WTC11 (cell line): ENCODE measurements at regions not wholly inside any gene's neighbourhood (a gene's known extent, or its start where the extent isn't known, plus 50 kb on each side); places are given as distances from the start of the nearest gene placed in this dataset.
A peak's percentile ranks its signal among the peaks of the same experiment; 100 is the strongest.

ENCODE experiments used
- ATAC-seq: fragments of 200-7000 bp; cut with Tn5 transposase; 2 replicates; pipeline ENCODE4 v1.10.0; 2021; ENCODE audit warnings: mild to moderate bottlenecking, moderate library complexity
- CTCF ChIA-PET: fragments of 300-600 bp; sonication (Branson Sonifier 250); formaldehyde crosslinking; loops from one replicate; lab custom pipeline; 2021; ENCODE audit warnings: antibody characterized with exemption; lab: Charles Lee
- POLR2A ChIA-PET: fragments of 350-600 bp; sonication (Branson Sonifier 250); formaldehyde crosslinking; loops from one replicate; lab custom pipeline; 2021; ENCODE audit warnings: antibody characterized with exemption; lab: Charles Lee
- DNase-seq: peaks from one replicate; pipeline ENCODE4 v3.0.0; 2021; ENCODE audit warnings: low spot score
- H3K27ac Mint-ChIP-seq: 2 replicates; pipeline ENCODE4 v1.8.0; 2021; ENCODE audit warnings: mixed read lengths
- H3K27me3 Mint-ChIP-seq: 2 replicates; pipeline ENCODE4 v1.8.0; 2021; ENCODE audit warnings: low read depth, mild to moderate bottlenecking, moderate library complexity, mixed read lengths
- H3K36me3 Mint-ChIP-seq: 2 replicates; pipeline ENCODE4 v1.8.0; 2021; ENCODE audit warnings: mixed read lengths
- H3K4me1 Mint-ChIP-seq: 2 replicates; pipeline ENCODE4 v1.8.0; 2022; ENCODE audit warnings: mixed read lengths
- H3K4me3 Mint-ChIP-seq: 2 replicates; pipeline ENCODE4 v1.8.0; 2021; ENCODE audit warnings: mild to moderate bottlenecking, moderate library complexity, mixed read lengths
- H3K9me3 Mint-ChIP-seq: 2 replicates; pipeline ENCODE4 v1.8.0; 2021; ENCODE audit warnings: mixed read lengths
- ATF1 ChIP-seq: sonication (generic); formaldehyde crosslinking; IDR thresholded peaks from 2 replicates; pipeline ENCODE4 v1.8.1; 2023; ENCODE audit warnings: mild to moderate bottlenecking, moderate library complexity, missing genetic modification reagents
- ATF3 ChIP-seq: sonication (generic); formaldehyde crosslinking; conservative IDR thresholded peaks from 2 replicates; pipeline ENCODE4 v1.8.1; 2022; ENCODE audit warnings: mild to moderate bottlenecking, missing genetic modification reagents
- CREM ChIP-seq: sonication (generic); formaldehyde crosslinking; IDR thresholded peaks from 2 replicates; pipeline ENCODE4 v1.8.1; 2022; ENCODE audit warnings: mild to moderate bottlenecking, missing genetic modification reagents, moderate library complexity
- ETV6 ChIP-seq: sonication (generic); formaldehyde crosslinking; IDR thresholded peaks from 2 replicates; pipeline ENCODE4 v1.8.1; 2022; ENCODE audit warnings: mild to moderate bottlenecking, missing genetic modification reagents
- GRHL2 ChIP-seq: fragments of 250-450 bp; sonication (Bioruptor Pico); IDR thresholded peaks from 2 replicates; pipeline ENCODE4 v1.8.0; 2022; ENCODE audit warnings: mild to moderate bottlenecking, moderate library complexity; ENCODE audit not compliant: insufficient replicate concordance, severe bottlenecking
- GTF2I ChIP-seq: fragments of 250-450 bp; sonication (Bioruptor Pico); conservative IDR thresholded peaks from 2 replicates; pipeline ENCODE4 v1.4.0; 2021; ENCODE audit warnings: mild to moderate bottlenecking
- HMGA2 ChIP-seq: fragments of 250-450 bp; sonication (Bioruptor Pico); IDR thresholded peaks from 2 replicates; pipeline ENCODE4 v1.4.0; 2021; ENCODE audit warnings: mild to moderate bottlenecking, moderate library complexity
- HMGXB4 ChIP-seq: sonication (generic); formaldehyde crosslinking; IDR thresholded peaks from 2 replicates; pipeline ENCODE4 v1.8.1; 2023; ENCODE audit warnings: mild to moderate bottlenecking, moderate library complexity, missing genetic modification reagents
- JAZF1 ChIP-seq: fragments of 250-450 bp; sonication (Bioruptor Pico); IDR thresholded peaks from 2 replicates; pipeline ENCODE4 v1.9.0; 2021; ENCODE audit warnings: moderate library complexity, mild to moderate bottlenecking, inconsistent platforms
- KAT7 ChIP-seq: sonication (generic); formaldehyde crosslinking; IDR thresholded peaks from 2 replicates; pipeline ENCODE4 v1.8.1; 2023; ENCODE audit warnings: missing genetic modification reagents, mild to moderate bottlenecking, borderline replicate concordance
- MAX ChIP-seq: sonication (generic); formaldehyde crosslinking; IDR thresholded peaks from 2 replicates; pipeline ENCODE4 v1.8.0; 2022; ENCODE audit warnings: mild to moderate bottlenecking, missing genetic modification reagents
- MXD4 ChIP-seq: fragments of 250-450 bp; sonication (Bioruptor Pico); IDR thresholded peaks from 2 replicates; pipeline ENCODE4 v1.8.0; 2021; ENCODE audit warnings: mild to moderate bottlenecking, moderate library complexity, borderline replicate concordance
- NFATC4 ChIP-seq: fragments of 250-450 bp; sonication (Bioruptor Pico); IDR thresholded peaks from 2 replicates; pipeline ENCODE4 v1.9.0; 2021; ENCODE audit warnings: mild to moderate bottlenecking
- PRRX2 ChIP-seq: fragments of 250-450 bp; sonication (Bioruptor Pico); IDR thresholded peaks from 2 replicates; pipeline ENCODE4 v1.8.0; 2021; ENCODE audit warnings: mild to moderate bottlenecking
- RELA ChIP-seq: sonication (generic); formaldehyde crosslinking; IDR thresholded peaks from 2 replicates; pipeline ENCODE4 v1.8.1; 2022; ENCODE audit warnings: missing genetic modification reagents, mild to moderate bottlenecking, borderline replicate concordance
- STAT6 ChIP-seq: sonication (generic); formaldehyde crosslinking; conservative IDR thresholded peaks from 2 replicates; pipeline ENCODE4 v1.8.1; 2023; ENCODE audit warnings: mild to moderate bottlenecking, low read depth, missing genetic modification reagents, moderate library complexity
- TEAD1 ChIP-seq: sonication (generic); formaldehyde crosslinking; IDR thresholded peaks from 2 replicates; pipeline ENCODE4 v1.8.0; 2022; ENCODE audit warnings: mild to moderate bottlenecking, missing genetic modification reagents
- ZNF512 ChIP-seq: sonication (generic); formaldehyde crosslinking; IDR thresholded peaks from 2 replicates; pipeline ENCODE4 v1.8.1; 2022; ENCODE audit warnings: missing genetic modification reagents, borderline replicate concordance
- ZNF671 ChIP-seq: fragments of 250-450 bp; sonication (Bioruptor Pico); IDR thresholded peaks from 2 replicates; pipeline ENCODE4 v1.8.0; 2021; ENCODE audit warnings: mild to moderate bottlenecking
- TF ChIP-seq, protein P1 (sequence below): fragments of 250-450 bp; sonication (Bioruptor Pico); IDR thresholded peaks from 2 replicates; pipeline ENCODE4 v1.8.0; 2021; ENCODE audit warnings: mild to moderate bottlenecking
- TF ChIP-seq, protein P2 (sequence below): fragments of 200-600 bp; IDR thresholded peaks from 2 replicates; pipeline ENCODE4 v1.8.0; 2022; ENCODE audit warnings: antibody characterized with exemption
- TF ChIP-seq, protein P3 (sequence below): sonication (generic); formaldehyde crosslinking; IDR thresholded peaks from 2 replicates; pipeline ENCODE4 v1.8.0; 2022; ENCODE audit warnings: mild to moderate bottlenecking, missing genetic modification reagents

GRCh38 chr1:224513383-224513782, 78.8 kb upstream of the WDR26 start:
- Mint-ChIP-seq H3K4me1 (peaks cover 15% of the 10 kb centered on the region), H3K36me3 (no peaks in the 10 kb centered on the region), H3K9me3 (no peaks in the 10 kb centered on the region), H3K27ac (peak overlapping the region; percentile 26; the same call in 1 of the 2 replicates), H3K4me3 (no peak overlapping the region), H3K27me3 (no peaks in the 10 kb centered on the region; the same call in 1 of the 2 replicates)
- ATAC-seq = peak; percentile 43
- POLR2A ChIA-PET = no interaction called here
- TF ChIP-seq HMGXB4 (CRISPR knock-in tag) (no peak), RELA (no peak), STAT6 (CRISPR knock-in tag) (no peak), PRRX2 (no peak), NFATC4 (CRISPR knock-in tag) (no peak), GTF2I (CRISPR knock-in tag) (no peak), JAZF1 (CRISPR knock-in tag) (no peak), ATF1 (CRISPR knock-in tag) (no peak), HMGA2 (CRISPR knock-in tag) (no peak)
- TF ChIP-seq, protein P1, sequence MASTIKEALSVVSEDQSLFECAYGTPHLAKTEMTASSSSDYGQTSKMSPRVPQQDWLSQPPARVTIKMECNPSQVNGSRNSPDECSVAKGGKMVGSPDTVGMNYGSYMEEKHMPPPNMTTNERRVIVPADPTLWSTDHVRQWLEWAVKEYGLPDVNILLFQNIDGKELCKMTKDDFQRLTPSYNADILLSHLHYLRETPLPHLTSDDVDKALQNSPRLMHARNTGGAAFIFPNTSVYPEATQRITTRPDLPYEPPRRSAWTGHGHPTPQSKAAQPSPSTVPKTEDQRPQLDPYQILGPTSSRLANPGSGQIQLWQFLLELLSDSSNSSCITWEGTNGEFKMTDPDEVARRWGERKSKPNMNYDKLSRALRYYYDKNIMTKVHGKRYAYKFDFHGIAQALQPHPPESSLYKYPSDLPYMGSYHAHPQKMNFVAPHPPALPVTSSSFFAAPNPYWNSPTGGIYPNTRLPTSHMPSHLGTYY = no peak
- DNase-seq = no peak
- CTCF ChIA-PET = interaction anchor here (0.7 to 5.7 kb wide), 17 partner anchors 13 to 417 kb away, joined by 3 to 76 read pairs (median 4); partner anchors contain the start of gene CNIH3

- TF ChIP-seq, protein P2, sequence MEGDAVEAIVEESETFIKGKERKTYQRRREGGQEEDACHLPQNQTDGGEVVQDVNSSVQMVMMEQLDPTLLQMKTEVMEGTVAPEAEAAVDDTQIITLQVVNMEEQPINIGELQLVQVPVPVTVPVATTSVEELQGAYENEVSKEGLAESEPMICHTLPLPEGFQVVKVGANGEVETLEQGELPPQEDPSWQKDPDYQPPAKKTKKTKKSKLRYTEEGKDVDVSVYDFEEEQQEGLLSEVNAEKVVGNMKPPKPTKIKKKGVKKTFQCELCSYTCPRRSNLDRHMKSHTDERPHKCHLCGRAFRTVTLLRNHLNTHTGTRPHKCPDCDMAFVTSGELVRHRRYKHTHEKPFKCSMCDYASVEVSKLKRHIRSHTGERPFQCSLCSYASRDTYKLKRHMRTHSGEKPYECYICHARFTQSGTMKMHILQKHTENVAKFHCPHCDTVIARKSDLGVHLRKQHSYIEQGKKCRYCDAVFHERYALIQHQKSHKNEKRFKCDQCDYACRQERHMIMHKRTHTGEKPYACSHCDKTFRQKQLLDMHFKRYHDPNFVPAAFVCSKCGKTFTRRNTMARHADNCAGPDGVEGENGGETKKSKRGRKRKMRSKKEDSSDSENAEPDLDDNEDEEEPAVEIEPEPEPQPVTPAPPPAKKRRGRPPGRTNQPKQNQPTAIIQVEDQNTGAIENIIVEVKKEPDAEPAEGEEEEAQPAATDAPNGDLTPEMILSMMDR = peak; percentile 86
- TF ChIP-seq TEAD1 (peak; percentile 61; the same call in 1 of the 2 replicates), MXD4 (CRISPR knock-in tag) (no peak), GRHL2 (CRISPR knock-in tag) (no peak), MAX (CRISPR knock-in tag) (0 out of 2 replicates have a peak, but pooled peaks have one; percentile 44)
- H3K9me3 Mint-ChIP-seq = no peaks in the 10 kb centered on the region
Observed at GRCh38 chr1:224513787-224514209, 79.2 kb upstream of the WDR26 start.

GRCh38 chr1:224517171-224517570, 82.6 kb upstream of the WDR26 start:
- ChIA-PET POLR2A (no interaction called here), CTCF (no interaction called here)
- H3K27ac Mint-ChIP-seq = no peak overlapping the region
- H3K36me3 Mint-ChIP-seq = no peaks in the 10 kb centered on the region
- no peaks in the 10 kb centered on the region for H3K27me3 Mint-ChIP-seq
- peaks cover 8% of the 10 kb centered on the region for H3K9me3 Mint-ChIP-seq
- H3K4me1 Mint-ChIP-seq = peaks cover 7% of the 10 kb centered on the region
- ATAC-seq (no peak), DNase-seq (no peak)
- H3K4me3 Mint-ChIP-seq = no peak overlapping the region
- TF ChIP-seq ZNF512 (CRISPR knock-in tag) (no peak), CREM (no peak), ZNF671 (no peak), ATF3 (CRISPR knock-in tag) (no peak), KAT7 (no peak), ETV6 (CRISPR knock-in tag) (no peak), JAZF1 (CRISPR knock-in tag) (no peak)
- TF ChIP-seq, protein P3, sequence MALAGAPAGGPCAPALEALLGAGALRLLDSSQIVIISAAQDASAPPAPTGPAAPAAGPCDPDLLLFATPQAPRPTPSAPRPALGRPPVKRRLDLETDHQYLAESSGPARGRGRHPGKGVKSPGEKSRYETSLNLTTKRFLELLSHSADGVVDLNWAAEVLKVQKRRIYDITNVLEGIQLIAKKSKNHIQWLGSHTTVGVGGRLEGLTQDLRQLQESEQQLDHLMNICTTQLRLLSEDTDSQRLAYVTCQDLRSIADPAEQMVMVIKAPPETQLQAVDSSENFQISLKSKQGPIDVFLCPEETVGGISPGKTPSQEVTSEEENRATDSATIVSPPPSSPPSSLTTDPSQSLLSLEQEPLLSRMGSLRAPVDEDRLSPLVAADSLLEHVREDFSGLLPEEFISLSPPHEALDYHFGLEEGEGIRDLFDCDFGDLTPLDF (CRISPR knock-in tag) = no peak

More at GRCh38 chr1:224513787-224514209, 79.2 kb upstream of the WDR26 start:
- H3K4me1 Mint-ChIP-seq = peaks cover 15% of the 10 kb centered on the region
- no peaks in the 10 kb centered on the region; the same call in 1 of the 2 replicates for H3K27me3 Mint-ChIP-seq
- DNase-seq (peak; percentile 95), ATAC-seq (peak; percentile 93)
- POLR2A ChIA-PET = no interaction called here
- CTCF ChIA-PET = interaction anchor here (0.9 to 5.7 kb wide), 11 partner anchors 11 to 409 kb away, joined by 3 to 76 read pairs (median 5); no protein-coding TSS in a partner anchor
- no peak overlapping the region for H3K4me3 Mint-ChIP-seq
- peak overlapping the region; percentile 26; the same call in 1 of the 2 replicates for H3K27ac Mint-ChIP-seq
- no peaks in the 10 kb centered on the region for H3K36me3 Mint-ChIP-seq
